Ascending aorta (tissue), 2 donors: ENCODE measurements at regions not wholly inside any gene's neighbourhood (a gene's known extent, or its start where the extent isn't known, plus 50 kb on each side); places are given as distances from the start of the nearest gene placed in this dataset.
A peak's percentile ranks its signal among the peaks of the same experiment; 100 is the strongest.

Source experiments
- DNase-seq, 2 donors: peaks; one replicate each; pipeline ENCODE4 v3.0.0-alpha.2; 2019; ENCODE audit warnings: low spot score in 2 of 2
- H3K27ac ChIP-seq, 2 donors: fragments of 200-600 bp; sonication (generic); one replicate each; pipeline ENCODE4 v1.5.1; 2016 to 2017; ENCODE audit warnings: mild to moderate bottlenecking in 1 of 2
- H3K27me3 ChIP-seq: fragments of 200-600 bp; sonication (generic); one replicate; pipeline ENCODE4 v1.5.1; 2017
- H3K36me3 ChIP-seq, 2 donors: fragments of 200-600 bp; sonication (generic); one replicate each; pipeline ENCODE4 v1.5.1; 2016
- H3K4me1 ChIP-seq, 2 donors: fragments of 200-600 bp; sonication (generic); one replicate each; pipeline ENCODE4 v1.5.1; 2016 to 2017; ENCODE audit warnings: mild to moderate bottlenecking in 1 of 2
- H3K4me3 ChIP-seq, 2 donors: fragments of 200-600 bp; sonication (generic); one replicate each; pipeline ENCODE4 v1.5.1; 2016 to 2017; ENCODE audit warnings: mild to moderate bottlenecking in 1 of 2
- H3K9me3 ChIP-seq, 2 donors: fragments of 200-600 bp; sonication (generic); one replicate each; pipeline ENCODE4 v1.5.1; 2016
- CTCF ChIP-seq, 3 experiments: fragments of 200-600 bp in 2 of 3; fragments of 450-650 bp in 1 of 3; sonication (generic) in 2 of 3; IDR thresholded peaks; one replicate each; pipeline ENCODE4 v1.5.1; 2016 to 2019; ENCODE audit warnings: antibody characterized with exemption in 3 of 3, mild to moderate bottlenecking in 1 of 3, moderate library complexity in 1 of 3
- intact Hi-C: fragments of 100-400 bp; cut with DNase I; formaldehyde crosslinking; loops from one replicate; pipeline ENCODE4 v1.15.1; 2023

- Histone ChIP-seq H3K9me3 (no peaks in the 10 kb centered on the region), H3K36me3 (no peaks in the 10 kb centered on the region), H3K27me3 (no peaks in the 10 kb centered on the region), H3K4me1 (no peaks in the 10 kb centered on the region), H3K27ac (no peak overlapping the region), H3K4me3 (no peak overlapping the region)
- peak in 1 of 3 experiments; percentile 16 for TF ChIP-seq CTCF (IDR thresholded peaks at IDR 0.05)
- intact Hi-C loops: no loop called here
- DNase-seq: peak in 1 of 2 donors; percentile 65
Observed at GRCh38 chr12:127559349-127560040, 707.5 kb upstream of the TMEM132C start.

GRCh38 chr12:127560041-127560478 is 706.9 kb upstream of the TMEM132C start:
- no peak overlapping the region for H3K27ac ChIP-seq
- H3K4me1 ChIP-seq: no peaks in the 10 kb centered on the region
- intact Hi-C loops: no loop called here
- no peak for DNase-seq
- no peaks in the 10 kb centered on the region for H3K36me3 ChIP-seq
- no peaks in the 10 kb centered on the region for H3K27me3 ChIP-seq
- H3K9me3 ChIP-seq: no peaks in the 10 kb centered on the region
- no peak overlapping the region for H3K4me3 ChIP-seq
- TF ChIP-seq CTCF (IDR thresholded peaks at IDR 0.05): peak in 1 of 3 experiments; percentile 1

GRCh38 chr12:127562816-127563215 is 704.2 kb upstream of the TMEM132C start:
- no peaks in the 10 kb centered on the region for H3K27me3 ChIP-seq
- intact Hi-C loops: no loop called here
- no peak overlapping the region for H3K27ac ChIP-seq
- no peaks in the 10 kb centered on the region for H3K9me3 ChIP-seq
- no peaks in the 10 kb centered on the region for H3K4me1 ChIP-seq
- H3K36me3 ChIP-seq: no peaks in the 10 kb centered on the region
- DNase-seq: no peak
- no peak overlapping the region for H3K4me3 ChIP-seq
- TF ChIP-seq CTCF (IDR thresholded peaks at IDR 0.05): no peak

GRCh38 chr12:127565241-127565640 is 701.7 kb upstream of the TMEM132C start:
- no peak overlapping the region for H3K27ac ChIP-seq
- no peak for DNase-seq
- intact Hi-C loops: no loop called here
- no peak for TF ChIP-seq CTCF (IDR thresholded peaks at IDR 0.05)
- no peak overlapping the region for H3K4me3 ChIP-seq
- no peaks in the 10 kb centered on the region for H3K27me3 ChIP-seq
- no peaks in the 10 kb centered on the region for H3K4me1 ChIP-seq
- no peaks in the 10 kb centered on the region for H3K9me3 ChIP-seq
- no peaks in the 10 kb centered on the region for H3K36me3 ChIP-seq

GRCh38 chr12:127567531-127567930 is 699.4 kb upstream of the TMEM132C start:
- TF ChIP-seq CTCF (IDR thresholded peaks at IDR 0.05): no peak
- H3K36me3 ChIP-seq: no peaks in the 10 kb centered on the region
- H3K4me1 ChIP-seq: no peaks in the 10 kb centered on the region
- no peaks in the 10 kb centered on the region for H3K27me3 ChIP-seq
- no peak for DNase-seq
- intact Hi-C loops: no loop called here
- H3K9me3 ChIP-seq: no peaks in the 10 kb centered on the region
- H3K27ac ChIP-seq: no peak overlapping the region
- no peak overlapping the region for H3K4me3 ChIP-seq

GRCh38 chr12:127570387-127570786 is 696.6 kb upstream of the TMEM132C start:
- no peaks in the 10 kb centered on the region for H3K27me3 ChIP-seq
- TF ChIP-seq CTCF (IDR thresholded peaks at IDR 0.05): no peak

More at GRCh38 chr12:127570387-127570786, 696.6 kb upstream of the TMEM132C start:
- H3K4me3 ChIP-seq: no peak overlapping the region
- H3K4me1 ChIP-seq: no peaks in the 10 kb centered on the region
- DNase-seq: no peak
- no peaks in the 10 kb centered on the region for H3K9me3 ChIP-seq
- no peaks in the 10 kb centered on the region for H3K36me3 ChIP-seq
- intact Hi-C loops: no loop called here
- no peak overlapping the region for H3K27ac ChIP-seq
